GM12878 (cell line): ENCODE measurements at regions not wholly inside any gene's neighbourhood (a gene's known extent, or its start where the extent isn't known, plus 50 kb on each side); places are given as distances from the start of the nearest gene placed in this dataset.

Source experiments
- ATAC-seq: fragments of 200-7000 bp; cut with Tn5 transposase; 3 replicates; pipeline ENCODE4 v1.9.1; 2020; ENCODE audit warnings: mild to moderate bottlenecking, moderate library complexity
- BruUV-seq: library from RNA; stranded (reverse); fragments of 400-500 nt; replicated peaks from 2 replicates; lab custom pipeline; 2021; lab: Mats Ljungman, UMichigan
- CTCF ChIA-PET: fragments of 300-600 bp; sonication (Branson Sonifier 250); formaldehyde crosslinking; extraction: SDS; loops from one replicate; lab custom pipeline; 2021; ENCODE audit warnings: inconsistent platforms; lab: Yijun Ruan, JAX
- POLR2A ChIA-PET: fragments of 350-600 bp; formaldehyde crosslinking; extraction: SDS; loops from one replicate; lab custom pipeline; 2021; ENCODE audit warnings: inconsistent platforms; lab: Charles Lee
- RAD21 ChIA-PET: fragments of 300-600 bp; sonication (Branson Sonifier 250); formaldehyde crosslinking; loops from one replicate; lab custom pipeline; 2023; ENCODE audit warnings: antibody characterized with exemption; ENCODE audit not compliant: unreplicated experiment; lab: Charles Lee
- SMC1A ChIA-PET: fragments of 300-600 bp; sonication (Branson Sonifier 250); formaldehyde crosslinking; loops from one replicate; lab custom pipeline; 2023; ENCODE audit not compliant: unreplicated experiment, uncharacterized antibody; lab: Charles Lee
- DNase-seq: peaks from one replicate; pipeline ENCODE4 v3.0.0-alpha.2; 2011; ENCODE audit warnings: low read depth, low spot score
- FAIRE-seq: peaks from 3 replicates; lab custom pipeline; 2011; peaks lifted over from hg19 to GRCh38; lab: Jason Lieb, UNC
- H2AFZ ChIP-seq: 2 replicates; pipeline ENCODE4 v1.6.0; 2011; ENCODE audit warnings: low read depth, low read length, control low read depth; ENCODE audit not compliant: control insufficient read depth
- H3K27ac ChIP-seq: 2 replicates; pipeline ENCODE4 v1.5.1; 2011; ENCODE audit warnings: control low read depth; ENCODE audit not compliant: control insufficient read depth, insufficient read depth
- H3K27me3 ChIP-seq, 2 experiments: replicated peaks in 1 of 2; 2 replicates each; pipeline versions ENCODE4 v1.6.0 to v1.6.1; 2011; ENCODE audit warnings: low read length in 1 of 2; ENCODE audit not compliant: control insufficient read depth in 2 of 2, insufficient read depth in 2 of 2
- H3K36me3 ChIP-seq, 2 experiments: 2 replicates each; pipeline ENCODE4 v1.5.1; 2011; ENCODE audit warnings: low read length in 1 of 2; ENCODE audit not compliant: control insufficient read depth in 2 of 2, insufficient read depth in 2 of 2
- H3K4me1 ChIP-seq: 2 replicates; pipeline ENCODE4 v1.6.1; 2011; ENCODE audit warnings: mild to moderate bottlenecking, low read length, moderate library complexity, mixed read lengths; ENCODE audit not compliant: control insufficient read depth, insufficient read depth
- H3K4me2 ChIP-seq: 2 replicates; pipeline ENCODE4 v1.6.0; 2011; ENCODE audit warnings: control low read depth; ENCODE audit not compliant: control insufficient read depth, insufficient read depth
- H3K4me3 ChIP-seq: fragments of 200-600 bp; sonication (generic); 2 replicates; pipeline ENCODE4 v1.5.1; 2016
- H3K79me2 ChIP-seq: 2 replicates; pipeline ENCODE4 v1.6.0; 2011; ENCODE audit warnings: low read length; ENCODE audit not compliant: control insufficient read depth, insufficient read depth
- H3K9ac ChIP-seq: 2 replicates; pipeline ENCODE4 v1.8.0; 2011; ENCODE audit warnings: low read length, control low read depth, mixed read lengths; ENCODE audit not compliant: control insufficient read depth, insufficient read depth
- H3K9me3 ChIP-seq: replicated peaks from 3 replicates; pipeline ENCODE4 v1.5.1; 2011; ENCODE audit warnings: mild to moderate bottlenecking, low read length; ENCODE audit not compliant: control insufficient read depth, insufficient read depth
- H4K20me1 ChIP-seq: 2 replicates; pipeline ENCODE4 v1.6.0; 2011; ENCODE audit not compliant: control insufficient read depth, insufficient read depth
- BRCA1 ChIP-seq: IDR thresholded peaks from 2 replicates; pipeline ENCODE4 v1.6.1; 2011; ENCODE audit warnings: low read depth, low read length, improper control_type of control experiment
- ESRRA ChIP-seq: IDR thresholded peaks from 2 replicates; pipeline ENCODE4 v1.6.1; 2012; ENCODE audit warnings: mild to moderate bottlenecking, low read length, improper control_type of control experiment
- RAD51 ChIP-seq: fragments of 450-650 bp; IDR thresholded peaks from 2 replicates; pipeline ENCODE4 v1.6.1; 2016; ENCODE audit warnings: moderate library complexity, mild to moderate bottlenecking, inconsistent platforms
- STAT1 ChIP-seq: fragments of 450-650 bp; conservative IDR thresholded peaks from 2 replicates; pipeline ENCODE4 v1.6.1; 2014; ENCODE audit warnings: antibody characterized with exemption, mild to moderate bottlenecking
- TCF12 ChIP-seq: IDR thresholded peaks from 2 replicates; pipeline ENCODE4 v1.6.1; 2011; ENCODE audit warnings: low read depth, mild to moderate bottlenecking, low read length
- WRNIP1 ChIP-seq: IDR thresholded peaks from 2 replicates; pipeline ENCODE4 v1.6.1; 2011; ENCODE audit warnings: low read depth, low read length, improper control_type of control experiment, borderline replicate concordance
- WGBS: methylation state at CpG from one replicate; pipeline ENCODE4 v1.1.6; 2016; ENCODE audit warnings: low lambda C conversion rate; ENCODE audit not compliant: insufficient replicate concordance, insufficient coverage; ENCODE audit errors: missing lambda C conversion rate; 5-methylcytosine and 5-hydroxymethylcytosine counted together
- in situ Hi-C: fragments of 300-500 bp; cut with MboI; formaldehyde crosslinking; loops from 9 replicates; pipeline ENCODE4 v1.14.3; 2018; ENCODE audit warnings: mixed read lengths
- intact Hi-C: fragments of 100-400 bp; cut with micrococcal nuclease; formaldehyde crosslinking; loops from one replicate; pipeline ENCODE4 v1.14.2; 2022; ENCODE audit not compliant: unreplicated experiment
- TF ChIP-seq, protein P1 (sequence below): fragments of 450-650 bp; IDR thresholded peaks from 2 replicates; pipeline ENCODE4 v1.6.1; 2016; ENCODE audit warnings: mild to moderate bottlenecking
- TF ChIP-seq, protein P2 (sequence below): fragments of 450-650 bp; formaldehyde crosslinking; IDR thresholded peaks from 2 replicates; pipeline ENCODE4 v1.5.0; 2022; ENCODE audit warnings: mild to moderate bottlenecking, missing genetic modification characterization

DNA sequence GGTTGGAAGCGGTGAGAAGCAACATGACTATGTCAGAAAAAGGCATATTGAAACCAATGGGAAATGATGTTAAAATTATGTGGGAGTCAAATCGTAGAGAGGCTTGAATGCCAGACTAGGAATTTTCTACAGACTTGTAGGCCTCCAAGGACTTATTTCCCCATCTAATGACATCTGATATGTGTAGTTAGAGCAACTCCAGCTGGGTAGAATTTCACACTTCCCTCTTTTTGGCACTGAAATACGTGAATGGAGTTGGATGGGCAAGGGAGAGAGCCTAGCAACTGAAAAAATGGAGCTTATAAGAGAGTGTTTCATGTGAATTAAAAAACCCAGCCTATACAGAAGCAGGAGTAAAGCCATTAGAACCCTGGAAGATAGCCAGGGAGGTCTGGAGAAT lies 304.2 kb downstream of the INSC start:
- SMC1A ChIA-PET: interaction anchor here (0.7 kb wide), 1 partner anchor 12 kb away, joined by 3 read pairs; no protein-coding TSS in a partner anchor

DNA sequence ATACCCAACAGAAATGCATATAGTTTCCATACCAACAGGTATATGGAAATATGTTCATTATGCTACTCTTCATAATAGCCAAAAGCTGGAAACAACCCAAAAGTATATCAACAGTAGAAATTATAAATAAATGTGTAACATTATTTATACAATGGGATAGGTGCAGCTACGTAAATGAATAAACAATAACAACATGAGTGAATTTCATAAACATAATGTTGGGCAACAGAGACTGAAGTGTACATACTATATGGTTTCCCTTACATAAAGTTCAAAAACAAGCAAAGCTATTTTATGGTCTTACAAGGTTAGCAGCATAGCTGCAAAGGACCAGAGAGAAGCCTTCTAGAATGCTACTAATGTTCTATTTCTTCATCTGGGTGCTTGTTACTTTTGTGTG lies 305.0 kb downstream of the INSC start:
- in situ Hi-C loops (no loop called here), intact Hi-C loops (no loop called here)
- RAD21 ChIA-PET: no interaction called here
- H3K9me3 ChIP-seq: no peaks in the 10 kb centered on the region
- CTCF ChIA-PET: no interaction called here
- no peak overlapping the region for H3K27ac ChIP-seq
- no peaks in the 10 kb centered on the region for H3K4me1 ChIP-seq
- no peaks in the 10 kb centered on the region for H3K27me3 ChIP-seq
- H3K36me3 ChIP-seq: no peaks in the 10 kb centered on the region
- BruUV-seq: no TSS peak
- POLR2A ChIA-PET: no interaction called here
- DNase-seq (no peak), FAIRE-seq (no peak), ATAC-seq (no peak)
- WGBS: 0% methylated on average over 1 of the region's 1 CpG
- no peak overlapping the region for H3K4me3 ChIP-seq
- H3K9ac ChIP-seq: no peak overlapping the region
- H3K79me2 ChIP-seq: no peaks in the 10 kb centered on the region
- H3K4me2 ChIP-seq: no peak overlapping the region
- SMC1A ChIA-PET: interaction anchor here (0.7 kb wide), 1 partner anchor 13 kb away, joined by 3 read pairs; no protein-coding TSS in a partner anchor
- no peaks in the 10 kb centered on the region for H4K20me1 ChIP-seq
- no peak overlapping the region for H2AFZ ChIP-seq
- TF ChIP-seq, protein P1, sequence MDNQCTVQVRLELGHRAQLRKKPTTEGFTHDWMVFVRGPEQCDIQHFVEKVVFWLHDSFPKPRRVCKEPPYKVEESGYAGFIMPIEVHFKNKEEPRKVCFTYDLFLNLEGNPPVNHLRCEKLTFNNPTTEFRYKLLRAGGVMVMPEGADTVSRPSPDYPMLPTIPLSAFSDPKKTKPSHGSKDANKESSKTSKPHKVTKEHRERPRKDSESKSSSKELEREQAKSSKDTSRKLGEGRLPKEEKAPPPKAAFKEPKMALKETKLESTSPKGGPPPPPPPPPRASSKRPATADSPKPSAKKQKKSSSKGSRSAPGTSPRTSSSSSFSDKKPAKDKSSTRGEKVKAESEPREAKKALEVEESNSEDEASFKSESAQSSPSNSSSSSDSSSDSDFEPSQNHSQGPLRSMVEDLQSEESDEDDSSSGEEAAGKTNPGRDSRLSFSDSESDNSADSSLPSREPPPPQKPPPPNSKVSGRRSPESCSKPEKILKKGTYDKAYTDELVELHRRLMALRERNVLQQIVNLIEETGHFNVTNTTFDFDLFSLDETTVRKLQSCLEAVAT: no peak
- TF ChIP-seq WRNIP1 (no peak), BRCA1 (no peak), TCF12 (no peak), STAT1 (no peak)
- TF ChIP-seq, protein P2, sequence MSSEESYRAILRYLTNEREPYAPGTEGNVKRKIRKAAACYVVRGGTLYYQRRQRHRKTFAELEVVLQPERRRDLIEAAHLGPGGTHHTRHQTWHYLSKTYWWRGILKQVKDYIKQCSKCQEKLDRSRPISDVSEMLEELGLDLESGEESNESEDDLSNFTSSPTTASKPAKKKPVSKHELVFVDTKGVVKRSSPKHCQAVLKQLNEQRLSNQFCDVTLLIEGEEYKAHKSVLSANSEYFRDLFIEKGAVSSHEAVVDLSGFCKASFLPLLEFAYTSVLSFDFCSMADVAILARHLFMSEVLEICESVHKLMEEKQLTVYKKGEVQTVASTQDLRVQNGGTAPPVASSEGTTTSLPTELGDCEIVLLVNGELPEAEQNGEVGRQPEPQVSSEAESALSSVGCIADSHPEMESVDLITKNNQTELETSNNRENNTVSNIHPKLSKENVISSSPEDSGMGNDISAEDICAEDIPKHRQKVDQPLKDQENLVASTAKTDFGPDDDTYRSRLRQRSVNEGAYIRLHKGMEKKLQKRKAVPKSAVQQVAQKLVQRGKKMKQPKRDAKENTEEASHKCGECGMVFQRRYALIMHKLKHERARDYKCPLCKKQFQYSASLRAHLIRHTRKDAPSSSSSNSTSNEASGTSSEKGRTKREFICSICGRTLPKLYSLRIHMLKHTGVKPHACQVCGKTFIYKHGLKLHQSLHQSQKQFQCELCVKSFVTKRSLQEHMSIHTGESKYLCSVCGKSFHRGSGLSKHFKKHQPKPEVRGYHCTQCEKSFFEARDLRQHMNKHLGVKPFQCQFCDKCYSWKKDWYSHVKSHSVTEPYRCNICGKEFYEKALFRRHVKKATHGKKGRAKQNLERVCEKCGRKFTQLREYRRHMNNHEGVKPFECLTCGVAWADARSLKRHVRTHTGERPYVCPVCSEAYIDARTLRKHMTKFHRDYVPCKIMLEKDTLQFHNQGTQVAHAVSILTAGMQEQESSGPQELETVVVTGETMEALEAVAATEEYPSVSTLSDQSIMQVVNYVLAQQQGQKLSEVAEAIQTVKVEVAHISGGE (CRISPR knock-in tag): no peak

More for the DNA sequence above, 304.2 kb downstream of the INSC start:
- Histone ChIP-seq H2AFZ (no peak overlapping the region), H3K27ac (no peak overlapping the region), H3K4me1 (no peaks in the 10 kb centered on the region), H3K9me3 (no peaks in the 10 kb centered on the region), H3K27me3 (no peaks in the 10 kb centered on the region), H3K4me3 (no peak overlapping the region), H3K9ac (no peak overlapping the region), H3K79me2 (no peaks in the 10 kb centered on the region), H4K20me1 (no peaks in the 10 kb centered on the region), H3K4me2 (no peak overlapping the region), H3K36me3 (no peaks in the 10 kb centered on the region)
- CTCF ChIA-PET: no interaction called here
- POLR2A ChIA-PET: no interaction called here
- WGBS: 26% methylated on average over 3 of the region's 3 CpGs
- no TSS peak for BruUV-seq
- in situ Hi-C loops: no loop called here
- RAD21 ChIA-PET: no interaction called here
- FAIRE-seq (no peak), DNase-seq (no peak), ATAC-seq (no peak)
- intact Hi-C loops: no loop called here
- TF ChIP-seq ESRRA (no peak), RAD51 (no peak)
